ENCODE measurements at regions not wholly inside any gene's neighbourhood (a gene's known extent, or its start where the extent isn't known, plus 50 kb on each side); places are given as distances from the start of the nearest gene placed in this dataset.

DNA sequence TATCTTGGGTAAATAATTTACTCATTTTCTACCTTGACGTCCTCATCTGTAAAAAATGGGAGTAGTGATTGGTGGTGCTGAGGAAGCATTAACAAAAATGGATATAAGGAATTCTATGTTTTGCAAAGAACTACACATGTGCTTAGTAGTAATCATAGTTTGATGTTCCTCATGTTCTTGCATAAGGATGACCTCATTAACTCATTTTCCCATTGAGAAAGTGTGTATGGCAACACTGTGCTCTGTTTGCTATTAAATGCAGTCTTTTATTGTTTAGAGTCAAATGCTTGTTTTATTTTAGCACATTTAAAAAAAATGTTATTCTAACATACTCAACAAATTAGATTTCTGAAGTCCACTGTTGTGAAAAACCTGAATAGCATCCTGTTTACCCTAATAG lies 211.2 kb upstream of the RSPO3 start:
- Histone ChIP-seq H3K27ac (no peak overlapping the region), H3K27me3 (no peaks in the 10 kb centered on the region), H3K36me3 (no peaks in the 10 kb centered on the region), H3K9me3 (no peaks in the 10 kb centered on the region), H3K4me3 (ENCODE audit: low read depth in 1 of 2, low read length in 1 of 2) (no peak overlapping the region), H3K4me1 (ENCODE audit: control insufficient read depth in 1 of 2, insufficient read depth in 1 of 2, low read depth in 1 of 2, low read length in 1 of 2) (no peaks in the 10 kb centered on the region)
- TF ChIP-seq, protein P1, sequence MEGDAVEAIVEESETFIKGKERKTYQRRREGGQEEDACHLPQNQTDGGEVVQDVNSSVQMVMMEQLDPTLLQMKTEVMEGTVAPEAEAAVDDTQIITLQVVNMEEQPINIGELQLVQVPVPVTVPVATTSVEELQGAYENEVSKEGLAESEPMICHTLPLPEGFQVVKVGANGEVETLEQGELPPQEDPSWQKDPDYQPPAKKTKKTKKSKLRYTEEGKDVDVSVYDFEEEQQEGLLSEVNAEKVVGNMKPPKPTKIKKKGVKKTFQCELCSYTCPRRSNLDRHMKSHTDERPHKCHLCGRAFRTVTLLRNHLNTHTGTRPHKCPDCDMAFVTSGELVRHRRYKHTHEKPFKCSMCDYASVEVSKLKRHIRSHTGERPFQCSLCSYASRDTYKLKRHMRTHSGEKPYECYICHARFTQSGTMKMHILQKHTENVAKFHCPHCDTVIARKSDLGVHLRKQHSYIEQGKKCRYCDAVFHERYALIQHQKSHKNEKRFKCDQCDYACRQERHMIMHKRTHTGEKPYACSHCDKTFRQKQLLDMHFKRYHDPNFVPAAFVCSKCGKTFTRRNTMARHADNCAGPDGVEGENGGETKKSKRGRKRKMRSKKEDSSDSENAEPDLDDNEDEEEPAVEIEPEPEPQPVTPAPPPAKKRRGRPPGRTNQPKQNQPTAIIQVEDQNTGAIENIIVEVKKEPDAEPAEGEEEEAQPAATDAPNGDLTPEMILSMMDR (IDR thresholded peaks at IDR 0.05): no peak

DNA sequence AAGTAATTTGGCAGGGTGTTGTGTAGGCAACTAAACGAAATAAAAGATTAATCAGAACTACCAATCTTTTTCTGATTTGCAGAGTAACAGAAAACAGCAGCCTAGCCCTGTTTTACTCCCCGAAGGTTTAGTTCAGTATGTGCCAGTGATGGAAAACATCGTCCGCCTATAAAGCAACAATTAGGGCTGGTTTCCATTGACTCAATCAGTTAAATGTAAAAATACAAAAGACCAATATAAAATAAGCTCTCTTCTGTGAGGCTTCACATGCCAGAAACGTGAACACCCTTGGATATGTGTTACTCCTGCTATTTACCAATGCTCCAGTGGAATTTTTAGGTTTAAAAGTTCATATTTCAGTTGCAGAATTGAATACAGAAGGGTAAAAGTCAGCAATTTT lies 210.5 kb upstream of the RSPO3 start:
- H3K4me1 ChIP-seq (ENCODE audit: control insufficient read depth in 1 of 2, insufficient read depth in 1 of 2, low read depth in 1 of 2, low read length in 1 of 2): no peaks in the 10 kb centered on the region
- no peaks in the 10 kb centered on the region for H3K36me3 ChIP-seq
- H3K27ac ChIP-seq: no peak overlapping the region
- TF ChIP-seq, protein P1 (IDR thresholded peaks at IDR 0.05): no peak
- H3K4me3 ChIP-seq (ENCODE audit: low read depth in 1 of 2, low read length in 1 of 2): no peak overlapping the region
- H3K9me3 ChIP-seq: no peaks in the 10 kb centered on the region
- no peaks in the 10 kb centered on the region for H3K27me3 ChIP-seq

DNA sequence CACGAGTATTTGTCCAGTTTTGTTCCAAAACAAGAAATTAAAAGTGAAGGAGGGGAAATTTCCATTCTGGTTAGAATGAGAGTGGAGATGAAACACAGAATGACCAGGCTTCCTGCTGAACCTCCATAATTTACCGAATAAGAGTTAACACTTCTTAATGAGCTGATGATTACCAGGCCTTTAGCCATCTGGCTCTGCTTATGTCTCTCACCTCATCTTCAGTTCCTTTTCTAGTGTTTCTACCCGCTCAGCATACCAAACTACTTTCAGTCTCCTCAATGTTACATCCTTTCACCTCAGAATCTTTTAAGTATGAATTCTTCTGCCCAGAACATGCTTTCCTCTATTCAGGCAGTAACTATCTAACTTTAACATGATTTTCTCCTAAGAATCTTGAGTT lies 209.0 kb upstream of the RSPO3 start:
- no peaks in the 10 kb centered on the region for H3K9me3 ChIP-seq
- H3K4me1 ChIP-seq (ENCODE audit: control insufficient read depth in 1 of 2, insufficient read depth in 1 of 2, low read depth in 1 of 2, low read length in 1 of 2): no peaks in the 10 kb centered on the region
- H3K4me3 ChIP-seq (ENCODE audit: low read depth in 1 of 2, low read length in 1 of 2): no peak overlapping the region
- H3K27ac ChIP-seq: no peak overlapping the region
- H3K36me3 ChIP-seq: no peaks in the 10 kb centered on the region
- H3K27me3 ChIP-seq: no peaks in the 10 kb centered on the region
- TF ChIP-seq, protein P1 (IDR thresholded peaks at IDR 0.05): no peak

DNA sequence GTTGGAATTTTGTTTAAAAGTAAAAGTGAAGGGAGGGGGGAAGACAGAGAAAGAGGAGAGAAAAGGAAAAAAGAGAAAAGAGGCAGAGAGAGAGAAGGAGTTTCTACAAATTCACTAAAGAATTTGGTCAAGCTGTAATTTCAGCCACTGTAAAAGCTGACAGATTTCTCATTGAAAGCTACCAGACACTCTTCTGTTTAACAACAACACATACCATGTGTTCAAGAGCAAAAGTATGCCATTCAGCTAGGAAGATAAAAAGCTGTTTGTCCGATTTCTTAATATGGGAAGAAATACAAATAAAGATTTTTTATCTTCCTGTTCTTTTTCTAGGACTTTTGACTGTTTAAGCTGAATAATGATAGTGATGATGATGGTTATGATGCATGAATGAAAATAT lies 204.8 kb upstream of the RSPO3 start:
- TF ChIP-seq, protein P1 (IDR thresholded peaks at IDR 0.05): no peak
- Histone ChIP-seq H3K4me1 (ENCODE audit: control insufficient read depth in 1 of 2, insufficient read depth in 1 of 2, low read depth in 1 of 2, low read length in 1 of 2) (no peaks in the 10 kb centered on the region), H3K36me3 (no peaks in the 10 kb centered on the region), H3K4me3 (ENCODE audit: low read depth in 1 of 2, low read length in 1 of 2) (no peak overlapping the region), H3K27ac (no peak overlapping the region), H3K27me3 (no peaks in the 10 kb centered on the region), H3K9me3 (no peaks in the 10 kb centered on the region)

DNA sequence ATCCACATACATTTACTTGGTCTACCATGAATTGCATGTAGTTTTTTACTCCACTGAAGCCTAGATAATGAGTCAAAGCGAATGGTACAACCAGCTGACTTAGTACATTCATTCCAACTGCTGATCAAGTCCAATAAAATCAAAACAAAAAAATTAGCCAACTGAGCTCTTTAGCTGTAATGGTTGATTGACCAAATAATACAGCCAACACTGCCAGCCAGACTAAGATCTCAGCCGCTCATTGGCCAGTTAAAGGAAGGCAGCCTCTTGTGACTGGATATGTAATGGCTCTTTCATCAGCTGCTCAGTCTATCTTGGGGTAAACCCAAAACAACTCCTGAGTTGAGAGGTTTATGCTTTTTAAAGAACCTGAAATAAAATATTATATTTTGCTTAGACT lies 204.3 kb upstream of the RSPO3 start:
- no peaks in the 10 kb centered on the region for H3K36me3 ChIP-seq
- no peaks in the 10 kb centered on the region for H3K27me3 ChIP-seq
- H3K9me3 ChIP-seq: no peaks in the 10 kb centered on the region
- no peak overlapping the region for H3K4me3 ChIP-seq (ENCODE audit: low read depth in 1 of 2, low read length in 1 of 2)
- no peak overlapping the region for H3K27ac ChIP-seq
- H3K4me1 ChIP-seq (ENCODE audit: control insufficient read depth in 1 of 2, insufficient read depth in 1 of 2, low read depth in 1 of 2, low read length in 1 of 2): no peaks in the 10 kb centered on the region
- TF ChIP-seq, protein P1 (IDR thresholded peaks at IDR 0.05): no peak

DNA sequence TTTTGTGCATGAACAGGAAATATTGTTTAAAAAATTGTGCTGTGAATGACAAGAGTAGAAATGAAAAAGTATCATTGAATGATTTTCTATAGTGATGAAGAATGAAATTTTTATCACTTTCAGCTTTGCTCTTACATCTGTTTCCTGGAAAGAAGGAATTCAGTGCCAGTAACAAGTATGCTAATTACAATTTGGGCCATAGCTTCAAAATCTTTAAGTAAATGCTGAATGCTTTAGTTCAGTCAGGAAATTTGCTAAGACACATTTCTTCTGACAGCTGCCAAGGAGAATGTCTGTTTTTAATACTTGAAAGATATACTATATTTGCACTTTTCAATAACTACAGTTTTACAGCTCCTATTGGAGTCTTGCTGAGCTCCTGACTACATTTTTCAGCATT lies 203.7 kb upstream of the RSPO3 start:
- Histone ChIP-seq H3K36me3 (no peaks in the 10 kb centered on the region), H3K4me3 (ENCODE audit: low read depth in 1 of 2, low read length in 1 of 2) (no peak overlapping the region), H3K27me3 (no peaks in the 10 kb centered on the region), H3K4me1 (ENCODE audit: control insufficient read depth in 1 of 2, insufficient read depth in 1 of 2, low read depth in 1 of 2, low read length in 1 of 2) (no peaks in the 10 kb centered on the region), H3K9me3 (no peaks in the 10 kb centered on the region), H3K27ac (no peak overlapping the region)
- TF ChIP-seq, protein P1 (IDR thresholded peaks at IDR 0.05): no peak

All from neutrophil (primary cell).